HepG2 (cell line): ENCODE measurements at regions not wholly inside any gene's neighbourhood (a gene's known extent, or its start where the extent isn't known, plus 50 kb on each side); places are given as distances from the start of the nearest gene placed in this dataset.

Experiments used
- BHLHE40 ChIP-seq: IDR thresholded peaks from 2 replicates; pipeline ENCODE4 v1.6.1; 2011; ENCODE audit warnings: low read length, improper control_type of control experiment
- CEBPG ChIP-seq: IDR thresholded peaks from 2 replicates; pipeline ENCODE4 v1.6.1; 2016
- DDIT3 ChIP-seq: sonication (generic); formaldehyde crosslinking; IDR thresholded peaks from 2 replicates; pipeline ENCODE4 v1.4.0; 2020; ENCODE audit warnings: mild to moderate bottlenecking, missing genetic modification reagents
- FOXK1 ChIP-seq: sonication (generic); formaldehyde crosslinking; IDR thresholded peaks from 2 replicates; pipeline ENCODE4 v1.4.0; 2020; ENCODE audit warnings: low read depth, missing genetic modification reagents, borderline replicate concordance
- HOXA7 ChIP-seq: sonication (generic); formaldehyde crosslinking; IDR thresholded peaks from 2 replicates; pipeline ENCODE4 v1.8.1; 2022; ENCODE audit warnings: mild to moderate bottlenecking, missing genetic modification reagents, moderate library complexity
- JARID2 ChIP-seq: sonication (generic); formaldehyde crosslinking; IDR thresholded peaks from 2 replicates; pipeline ENCODE4 v1.8.1; 2023; ENCODE audit warnings: missing genetic modification reagents, inconsistent platforms; ENCODE audit not compliant: insufficient replicate concordance
- MAFK ChIP-seq, 2 experiments: IDR thresholded peaks in 1 of 2; conservative IDR thresholded peaks in 1 of 2; 2 replicates each; pipeline ENCODE4 v1.6.1; 2011; ENCODE audit warnings: improper control_type of control experiment in 2 of 2, low read length in 2 of 2
- NFKBIZ ChIP-seq: IDR thresholded peaks from 2 replicates; pipeline ENCODE4 v1.6.1; 2018; ENCODE audit warnings: missing genetic modification reagents, missing compliant biosample characterization
- RAD21 ChIP-seq: fragments of 450-650 bp; formaldehyde crosslinking; IDR thresholded peaks from 2 replicates; pipeline ENCODE4 v1.5.0; 2020; ENCODE audit warnings: mild to moderate bottlenecking
- SRY ChIP-seq: sonication (generic); formaldehyde crosslinking; IDR thresholded peaks from 2 replicates; pipeline ENCODE4 v1.8.0; 2022; ENCODE audit warnings: mild to moderate bottlenecking, missing genetic modification reagents
- THRA ChIP-seq: sonication (generic); formaldehyde crosslinking; IDR thresholded peaks from 2 replicates; pipeline ENCODE4 v1.4.0; 2020; ENCODE audit warnings: missing genetic modification reagents, borderline replicate concordance
- THYN1 ChIP-seq: sonication (generic); formaldehyde crosslinking; IDR thresholded peaks from 2 replicates; pipeline ENCODE4 v1.8.1; 2023; ENCODE audit warnings: low read depth, mild to moderate bottlenecking, moderate library complexity, missing genetic modification reagents, borderline replicate concordance
- XRCC5 ChIP-seq: fragments of 200-400 bp; formaldehyde crosslinking; optimal IDR thresholded peaks from 2 replicates; pipeline ENCODE3; 2017; ENCODE audit warnings: mild to moderate bottlenecking, low read length
- ZBED4 ChIP-seq: sonication (generic); formaldehyde crosslinking; IDR thresholded peaks from 2 replicates; pipeline ENCODE4 v1.4.0; 2020; ENCODE audit warnings: missing genetic modification reagents, borderline replicate concordance
- ZBTB21 ChIP-seq: sonication (generic); formaldehyde crosslinking; IDR thresholded peaks from 2 replicates; pipeline ENCODE4 v1.4.0; 2020; ENCODE audit warnings: missing genetic modification reagents
- ZBTB25 ChIP-seq: IDR thresholded peaks from 2 replicates; pipeline ENCODE4 v1.6.1; 2018; ENCODE audit warnings: missing genetic modification reagents
- ZMYM4 ChIP-seq: sonication (generic); formaldehyde crosslinking; IDR thresholded peaks from 2 replicates; pipeline ENCODE4 v1.8.1; 2023; ENCODE audit warnings: mild to moderate bottlenecking, missing genetic modification reagents
- ZNF501 ChIP-seq: sonication (generic); formaldehyde crosslinking; IDR thresholded peaks from 2 replicates; pipeline ENCODE4 v1.5.1; 2020; ENCODE audit warnings: mild to moderate bottlenecking, moderate library complexity, missing genetic modification reagents
- ZNF724P ChIP-seq: sonication (generic); formaldehyde crosslinking; IDR thresholded peaks from 2 replicates; pipeline ENCODE4 v1.8.0; 2022; ENCODE audit warnings: missing genetic modification reagents, borderline replicate concordance
- ZNF773 ChIP-seq: sonication (generic); formaldehyde crosslinking; IDR thresholded peaks from 2 replicates; pipeline ENCODE4 v1.4.0; 2020; ENCODE audit warnings: missing genetic modification reagents, borderline replicate concordance
- ZSCAN5A ChIP-seq: sonication (generic); formaldehyde crosslinking; IDR thresholded peaks from 2 replicates; pipeline ENCODE4 v1.8.0; 2022; ENCODE audit warnings: mild to moderate bottlenecking, missing genetic modification reagents, borderline replicate concordance

GRCh38 chr20:4607287-4607713 lies 79.0 kb upstream of the PRNP start (continued):
- TF ChIP-seq ZBED4 (0 out of 2 replicates have a peak, but pooled peaks have one; percentile 21), JARID2 (CRISPR knock-in tag) (peak; percentile 89), BHLHE40 (no peak), ZNF773 (CRISPR knock-in tag) (no peak), ZBTB25 (CRISPR knock-in tag) (peak; percentile 25; the same call in 1 of the 2 replicates), ZNF724P (CRISPR knock-in tag) (no peak), SRY (no peak), FOXK1 (CRISPR knock-in tag) (0 out of 2 replicates have a peak, but pooled peaks have one; percentile 54), CEBPG (CRISPR knock-in tag) (0 out of 2 replicates have a peak, but pooled peaks have one; percentile 16), ZNF501 (CRISPR knock-in tag) (peak; percentile 66; the same call in 1 of the 2 replicates), DDIT3 (CRISPR knock-in tag) (no peak), ZMYM4 (no peak), ZBTB21 (CRISPR knock-in tag) (0 out of 2 replicates have a peak, but pooled peaks have one; percentile 17), MAFK (conservative IDR thresholded peaks at IDR 0.05 in 1 of 2, IDR thresholded peaks at IDR 0.05 in 1 of 2; ENCODE audit: low read length in 2 of 2) (no peak), HOXA7 (CRISPR knock-in tag) (no peak), THRA (CRISPR knock-in tag) (0 out of 2 replicates have a peak, but pooled peaks have one; percentile 43), ZSCAN5A (CRISPR knock-in tag) (peak; percentile 40; the same call in 1 of the 2 replicates), RAD21 (CRISPR knock-in tag) (peak; percentile 96), THYN1 (CRISPR knock-in tag) (0 out of 2 replicates have a peak, but pooled peaks have one; percentile 58), XRCC5 (peak; percentile 70), NFKBIZ (CRISPR knock-in tag) (0 out of 2 replicates have a peak, but pooled peaks have one; percentile 49)
